ENCODE measurements at regions not wholly inside any gene's neighbourhood (a gene's known extent, or its start where the extent isn't known, plus 50 kb on each side); places are given as distances from the start of the nearest gene placed in this dataset.

DNA sequence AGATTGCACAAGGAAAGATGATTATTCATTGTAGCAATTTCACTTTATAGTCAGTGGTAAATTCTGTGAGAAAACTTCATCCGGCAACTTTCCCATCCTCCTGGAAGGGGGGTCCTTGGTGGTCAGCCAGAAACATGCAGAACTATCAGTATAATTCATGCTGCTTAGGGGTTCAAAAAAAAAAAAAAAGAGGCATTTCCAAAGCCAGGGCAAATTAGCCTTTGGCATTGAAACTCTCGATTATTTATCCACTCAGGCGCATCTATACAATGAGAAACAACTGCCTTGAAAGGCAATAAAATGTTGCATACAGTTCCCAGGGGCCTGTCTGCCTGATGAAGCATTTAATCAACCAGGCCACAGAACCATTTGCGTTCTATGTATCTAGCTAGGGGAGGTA, 263.3 kb downstream of the TMEM167A start:
- TF ChIP-seq CTCF (IDR thresholded peaks at IDR 0.05; ENCODE audit: borderline replicate concordance, control extremely low read depth, extremely low read depth, insufficient read depth, missing control alignments) = no peak
- in situ Hi-C loops (cut with MboI; ENCODE audit: low sequenced_read_pairs, unreplicated experiment) = no loop called here
- no peak for DNase-seq (ENCODE audit: low spot score)

GRCh38 chr5:82812575-82812974, 264.6 kb downstream of the TMEM167A start:
- no peak for TF ChIP-seq CTCF (IDR thresholded peaks at IDR 0.05; ENCODE audit: borderline replicate concordance, control extremely low read depth, extremely low read depth, insufficient read depth, missing control alignments)
- DNase-seq (ENCODE audit: low spot score) = no peak
- in situ Hi-C loops (cut with MboI; ENCODE audit: low sequenced_read_pairs, unreplicated experiment) = no loop called here

DNA sequence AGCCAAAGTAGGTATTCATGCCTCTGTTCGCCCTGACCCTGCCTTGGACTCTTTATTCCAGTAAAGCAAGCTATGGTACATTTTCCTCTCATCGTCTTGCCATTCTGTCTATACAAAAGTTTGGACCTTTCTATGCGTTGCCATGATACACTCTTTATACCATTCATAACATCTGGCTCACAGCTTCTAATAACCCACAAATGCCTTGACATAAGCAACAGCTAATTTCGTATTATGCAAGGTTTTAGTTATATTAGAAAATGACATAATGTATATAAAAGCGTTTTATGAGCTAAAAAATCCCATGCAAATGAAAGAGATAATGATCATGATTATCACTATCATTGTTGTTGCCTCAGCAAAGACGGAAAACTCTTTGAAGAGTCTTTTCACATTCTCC, 265.7 kb downstream of the TMEM167A start:
- DNase-seq (ENCODE audit: low spot score) = no peak
- in situ Hi-C loops (cut with MboI; ENCODE audit: low sequenced_read_pairs, unreplicated experiment) = no loop called here
- TF ChIP-seq CTCF (IDR thresholded peaks at IDR 0.05; ENCODE audit: borderline replicate concordance, control extremely low read depth, extremely low read depth, insufficient read depth, missing control alignments) = no peak

- in situ Hi-C loops (cut with MboI; ENCODE audit: low sequenced_read_pairs, unreplicated experiment) = no loop called here
- no peak for TF ChIP-seq CTCF (IDR thresholded peaks at IDR 0.05; ENCODE audit: borderline replicate concordance, control extremely low read depth, extremely low read depth, insufficient read depth, missing control alignments)
- no peak for DNase-seq (ENCODE audit: low spot score)
These were observed 267.6 kb downstream of the TMEM167A start for GRCh38 chr5:82809420-82810143.

DNA sequence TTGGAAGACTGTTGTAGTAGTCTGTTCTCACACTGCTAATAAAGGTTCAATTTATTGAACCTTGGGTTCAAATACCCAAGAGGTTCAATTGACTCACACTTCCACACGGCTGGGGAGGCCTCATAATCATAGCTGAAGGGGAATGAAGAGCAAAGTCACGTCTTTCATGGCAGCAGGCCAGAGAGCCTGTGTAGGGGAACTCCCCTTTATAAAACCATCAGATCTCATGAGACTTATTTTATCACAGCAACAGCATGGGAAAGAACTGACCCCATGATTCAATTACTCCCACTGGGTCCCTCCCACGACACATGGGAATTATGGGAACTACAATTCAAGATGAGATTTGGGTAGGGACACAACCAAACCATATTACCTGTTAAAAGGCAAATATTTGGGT, 268.2 kb downstream of the TMEM167A start:
- DNase-seq (ENCODE audit: low spot score) = no peak
- no peak for TF ChIP-seq CTCF (IDR thresholded peaks at IDR 0.05; ENCODE audit: borderline replicate concordance, control extremely low read depth, extremely low read depth, insufficient read depth, missing control alignments)
- in situ Hi-C loops (cut with MboI; ENCODE audit: low sequenced_read_pairs, unreplicated experiment) = no loop called here

DNA sequence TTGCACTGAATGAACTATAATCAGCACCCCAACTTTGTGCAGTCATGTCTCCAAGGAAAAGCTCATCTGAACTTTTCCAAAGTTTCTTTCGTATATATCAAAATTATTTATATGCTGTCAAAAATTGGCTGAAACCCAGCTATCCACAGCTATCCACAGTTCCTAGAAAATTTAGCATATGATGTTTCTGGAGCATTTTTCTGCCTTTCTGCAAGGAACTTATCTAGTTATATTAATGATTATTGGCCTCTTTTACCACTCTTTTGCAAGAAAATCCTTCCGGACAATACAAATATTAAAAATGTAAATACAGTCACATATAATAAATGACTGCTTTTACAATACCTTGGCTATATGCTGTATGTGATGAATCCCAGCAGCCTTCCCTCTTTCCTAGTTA, 270.2 kb downstream of the TMEM167A start:
- no peak for DNase-seq (ENCODE audit: low spot score)
- in situ Hi-C loops (cut with MboI; ENCODE audit: low sequenced_read_pairs, unreplicated experiment) = no loop called here
- TF ChIP-seq CTCF (IDR thresholded peaks at IDR 0.05; ENCODE audit: borderline replicate concordance, control extremely low read depth, extremely low read depth, insufficient read depth, missing control alignments) = no peak

Measured in GM13976 (cell line).